GM21717 (cell line): ENCODE measurements at regions not wholly inside any gene's neighbourhood (a gene's known extent, or its start where the extent isn't known, plus 50 kb on each side); places are given as distances from the start of the nearest gene placed in this dataset.
"Not testable (repeated sequence)": the region's sequence is repeated elsewhere in the genome, so short reads cannot be mapped to it uniquely, and the experiment has no call there.

ENCODE experiments used
- ATAC-seq: cut with Tn5 transposase; IDR thresholded peaks from one replicate; pipeline ENCODE4 v1.9.1; 2021; ENCODE audit warnings: mild to moderate bottlenecking, moderate library complexity; ENCODE audit not compliant: unreplicated experiment

GRCh38 chr9:107847978-107848964 lies 358.7 kb upstream of the KLF4 start:
- ATAC-seq, result no peak

- no peak for ATAC-seq
Observed at GRCh38 chr9:107842530-107842929, 353.0 kb upstream of the KLF4 start.

GRCh38 chr9:107841076-107841475 lies 351.5 kb upstream of the KLF4 start:
- ATAC-seq, result no peak

- ATAC-seq, result no peak
Observed at GRCh38 chr9:107839371-107839770, 349.8 kb upstream of the KLF4 start.

- ATAC-seq, result no peak
Observed at GRCh38 chr9:107838766-107839165, 349.2 kb upstream of the KLF4 start.

GRCh38 chr9:107836300-107836699 lies 346.7 kb upstream of the KLF4 start:
- ATAC-seq, result no peak

GRCh38 chr9:107833295-107833694 lies 343.7 kb upstream of the KLF4 start:
- ATAC-seq, result no peak

GRCh38 chr9:107832871-107833270 lies 343.3 kb upstream of the KLF4 start:
- ATAC-seq, result no peak

GRCh38 chr9:107830479-107830878 lies 340.9 kb upstream of the KLF4 start:
- ATAC-seq, result no peak

- no peak for ATAC-seq
Observed at GRCh38 chr9:107827884-107828283, 338.3 kb upstream of the KLF4 start.

GRCh38 chr9:107827304-107827703 lies 337.7 kb upstream of the KLF4 start:
- ATAC-seq, result peak; percentile 93

- not testable (repeated sequence) for ATAC-seq
Observed at GRCh38 chr9:107826688-107826983, 337.1 kb upstream of the KLF4 start.

- no peak for ATAC-seq
Observed at GRCh38 chr9:107824556-107824955, 335.0 kb upstream of the KLF4 start.

GRCh38 chr9:107819772-107820565 lies 330.4 kb upstream of the KLF4 start:
- ATAC-seq, result no peak

GRCh38 chr9:107818503-107818829 lies 328.9 kb upstream of the KLF4 start:
- ATAC-seq, result not testable (repeated sequence)

- ATAC-seq, result not testable (repeated sequence)
Observed at GRCh38 chr9:107817595-107818502, 328.3 kb upstream of the KLF4 start.

GRCh38 chr9:107816561-107817021 lies 327.0 kb upstream of the KLF4 start:
- ATAC-seq, result no peak

GRCh38 chr9:107815782-107816560 lies 326.4 kb upstream of the KLF4 start:
- ATAC-seq, result no peak

GRCh38 chr9:107813287-107813686 lies 323.7 kb upstream of the KLF4 start:
- no peak for ATAC-seq

- ATAC-seq, result no peak
Observed at GRCh38 chr9:107810461-107810961, 320.9 kb upstream of the KLF4 start.
